ENCODE measurements at regions not wholly inside any gene's neighbourhood (a gene's known extent, or its start where the extent isn't known, plus 50 kb on each side); places are given as distances from the start of the nearest gene placed in this dataset.

DNA sequence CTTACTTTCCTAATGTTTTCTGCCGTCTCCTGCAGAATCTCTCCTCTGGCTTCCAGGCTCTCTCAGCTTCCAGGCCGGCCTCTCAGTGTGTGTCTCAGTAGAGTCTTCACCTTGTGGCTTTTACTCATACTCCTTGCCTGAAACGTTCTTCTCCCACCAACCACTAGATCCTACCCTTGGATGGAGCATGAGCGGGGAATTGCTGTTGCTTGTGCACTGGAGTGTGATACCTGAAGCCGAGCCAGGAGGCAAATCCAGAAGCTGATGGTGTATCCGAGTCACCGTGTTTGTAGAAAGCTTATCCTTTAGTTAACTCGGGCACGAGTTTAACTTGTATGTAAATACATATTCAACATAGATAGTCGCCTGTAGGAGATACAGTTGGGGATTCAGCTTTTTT is 285.0 kb upstream of the C2CD4B start:
- TF ChIP-seq, protein P1, sequence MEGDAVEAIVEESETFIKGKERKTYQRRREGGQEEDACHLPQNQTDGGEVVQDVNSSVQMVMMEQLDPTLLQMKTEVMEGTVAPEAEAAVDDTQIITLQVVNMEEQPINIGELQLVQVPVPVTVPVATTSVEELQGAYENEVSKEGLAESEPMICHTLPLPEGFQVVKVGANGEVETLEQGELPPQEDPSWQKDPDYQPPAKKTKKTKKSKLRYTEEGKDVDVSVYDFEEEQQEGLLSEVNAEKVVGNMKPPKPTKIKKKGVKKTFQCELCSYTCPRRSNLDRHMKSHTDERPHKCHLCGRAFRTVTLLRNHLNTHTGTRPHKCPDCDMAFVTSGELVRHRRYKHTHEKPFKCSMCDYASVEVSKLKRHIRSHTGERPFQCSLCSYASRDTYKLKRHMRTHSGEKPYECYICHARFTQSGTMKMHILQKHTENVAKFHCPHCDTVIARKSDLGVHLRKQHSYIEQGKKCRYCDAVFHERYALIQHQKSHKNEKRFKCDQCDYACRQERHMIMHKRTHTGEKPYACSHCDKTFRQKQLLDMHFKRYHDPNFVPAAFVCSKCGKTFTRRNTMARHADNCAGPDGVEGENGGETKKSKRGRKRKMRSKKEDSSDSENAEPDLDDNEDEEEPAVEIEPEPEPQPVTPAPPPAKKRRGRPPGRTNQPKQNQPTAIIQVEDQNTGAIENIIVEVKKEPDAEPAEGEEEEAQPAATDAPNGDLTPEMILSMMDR (IDR thresholded peaks at IDR 0.05; ENCODE audit: low read depth, low read length, missing input control), result no peak
- no peak for TF ChIP-seq YY1 (IDR thresholded peaks at IDR 0.05)
- no peak for TF ChIP-seq GABPA (IDR thresholded peaks at IDR 0.05 in 1 of 2, conservative IDR thresholded peaks at IDR 0.05 in 1 of 2)
- TF ChIP-seq, protein P2, sequence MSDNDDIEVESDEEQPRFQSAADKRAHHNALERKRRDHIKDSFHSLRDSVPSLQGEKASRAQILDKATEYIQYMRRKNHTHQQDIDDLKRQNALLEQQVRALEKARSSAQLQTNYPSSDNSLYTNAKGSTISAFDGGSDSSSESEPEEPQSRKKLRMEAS (IDR thresholded peaks at IDR 0.05), result no peak
- TF ChIP-seq, protein P3, sequence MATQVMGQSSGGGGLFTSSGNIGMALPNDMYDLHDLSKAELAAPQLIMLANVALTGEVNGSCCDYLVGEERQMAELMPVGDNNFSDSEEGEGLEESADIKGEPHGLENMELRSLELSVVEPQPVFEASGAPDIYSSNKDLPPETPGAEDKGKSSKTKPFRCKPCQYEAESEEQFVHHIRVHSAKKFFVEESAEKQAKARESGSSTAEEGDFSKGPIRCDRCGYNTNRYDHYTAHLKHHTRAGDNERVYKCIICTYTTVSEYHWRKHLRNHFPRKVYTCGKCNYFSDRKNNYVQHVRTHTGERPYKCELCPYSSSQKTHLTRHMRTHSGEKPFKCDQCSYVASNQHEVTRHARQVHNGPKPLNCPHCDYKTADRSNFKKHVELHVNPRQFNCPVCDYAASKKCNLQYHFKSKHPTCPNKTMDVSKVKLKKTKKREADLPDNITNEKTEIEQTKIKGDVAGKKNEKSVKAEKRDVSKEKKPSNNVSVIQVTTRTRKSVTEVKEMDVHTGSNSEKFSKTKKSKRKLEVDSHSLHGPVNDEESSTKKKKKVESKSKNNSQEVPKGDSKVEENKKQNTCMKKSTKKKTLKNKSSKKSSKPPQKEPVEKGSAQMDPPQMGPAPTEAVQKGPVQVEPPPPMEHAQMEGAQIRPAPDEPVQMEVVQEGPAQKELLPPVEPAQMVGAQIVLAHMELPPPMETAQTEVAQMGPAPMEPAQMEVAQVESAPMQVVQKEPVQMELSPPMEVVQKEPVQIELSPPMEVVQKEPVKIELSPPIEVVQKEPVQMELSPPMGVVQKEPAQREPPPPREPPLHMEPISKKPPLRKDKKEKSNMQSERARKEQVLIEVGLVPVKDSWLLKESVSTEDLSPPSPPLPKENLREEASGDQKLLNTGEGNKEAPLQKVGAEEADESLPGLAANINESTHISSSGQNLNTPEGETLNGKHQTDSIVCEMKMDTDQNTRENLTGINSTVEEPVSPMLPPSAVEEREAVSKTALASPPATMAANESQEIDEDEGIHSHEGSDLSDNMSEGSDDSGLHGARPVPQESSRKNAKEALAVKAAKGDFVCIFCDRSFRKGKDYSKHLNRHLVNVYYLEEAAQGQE (IDR thresholded peaks at IDR 0.05), result no peak
- TF ChIP-seq RXRA (IDR thresholded peaks at IDR 0.05), result no peak
- no peak for TF ChIP-seq NR2F2 (IDR thresholded peaks at IDR 0.05)
- no peak for TF ChIP-seq EGR1 (IDR thresholded peaks at IDR 0.05; ENCODE audit: low read depth in 2 of 2)
- TF ChIP-seq TAF1 (conservative IDR thresholded peaks at IDR 0.05), result no peak
- no peak for TF ChIP-seq RAD21 (IDR thresholded peaks at IDR 0.05)
- TF ChIP-seq, protein P4, sequence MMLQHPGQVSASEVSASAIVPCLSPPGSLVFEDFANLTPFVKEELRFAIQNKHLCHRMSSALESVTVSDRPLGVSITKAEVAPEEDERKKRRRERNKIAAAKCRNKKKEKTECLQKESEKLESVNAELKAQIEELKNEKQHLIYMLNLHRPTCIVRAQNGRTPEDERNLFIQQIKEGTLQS (IDR thresholded peaks at IDR 0.05), result no peak
- no peak for TF ChIP-seq JUND (IDR thresholded peaks at IDR 0.05)
- TF ChIP-seq SP1 (IDR thresholded peaks at IDR 0.05), result no peak
- TF ChIP-seq FOXA1 (IDR thresholded peaks at IDR 0.05), result no peak

Data from liver (tissue), 3 donors.